Erythroblast (primary cell): ENCODE measurements at regions not wholly inside any gene's neighbourhood (a gene's known extent, or its start where the extent isn't known, plus 50 kb on each side); places are given as distances from the start of the nearest gene placed in this dataset.

ENCODE experiments used
- DNase-seq, 2 experiments: peaks; one replicate each; lab custom pipeline; 2025; lab: John Stamatoyannopoulos, UW
- GATA1 ChIP-seq: IDR thresholded peaks from 2 replicates; pipeline ENCODE4 v1.6.1; 2011; ENCODE audit warnings: low read depth, mild to moderate bottlenecking, control low read depth, low read length, moderate library complexity
- POLR2A ChIP-seq: IDR thresholded peaks from 2 replicates; pipeline ENCODE4 v1.6.1; 2011; ENCODE audit warnings: mild to moderate bottlenecking, low read length

DNA sequence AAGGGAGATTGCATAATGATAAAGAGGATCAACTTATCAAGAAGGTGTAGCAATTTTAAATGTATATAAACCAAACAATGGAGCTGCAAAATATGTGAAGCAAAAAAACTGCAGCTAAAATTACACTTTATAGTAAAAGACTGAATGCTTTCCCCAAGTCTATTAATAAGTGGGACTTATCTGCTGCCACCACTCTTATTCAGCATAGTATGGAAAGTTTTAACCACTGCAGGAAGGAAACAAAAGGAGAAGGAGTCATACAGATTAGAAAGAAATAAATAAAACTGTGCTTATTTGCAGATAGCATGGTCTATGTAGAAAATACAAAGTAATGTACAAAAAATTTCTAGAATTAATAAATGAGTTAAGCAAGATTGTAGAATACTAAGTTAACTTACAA, 94.1 kb upstream of the GK2 start:
- no peak for TF ChIP-seq POLR2A
- TF ChIP-seq GATA1, result no peak
- no peak for DNase-seq

- DNase-seq, result no peak
- no peak for TF ChIP-seq GATA1
- TF ChIP-seq POLR2A, result no peak
Measured at GRCh38 chr4:79498282-79498681, 90.3 kb upstream of the GK2 start.

GRCh38 chr4:79497001-79497400, 89.0 kb upstream of the GK2 start:
- no peak for DNase-seq
- no peak for TF ChIP-seq POLR2A
- TF ChIP-seq GATA1, result no peak

DNA sequence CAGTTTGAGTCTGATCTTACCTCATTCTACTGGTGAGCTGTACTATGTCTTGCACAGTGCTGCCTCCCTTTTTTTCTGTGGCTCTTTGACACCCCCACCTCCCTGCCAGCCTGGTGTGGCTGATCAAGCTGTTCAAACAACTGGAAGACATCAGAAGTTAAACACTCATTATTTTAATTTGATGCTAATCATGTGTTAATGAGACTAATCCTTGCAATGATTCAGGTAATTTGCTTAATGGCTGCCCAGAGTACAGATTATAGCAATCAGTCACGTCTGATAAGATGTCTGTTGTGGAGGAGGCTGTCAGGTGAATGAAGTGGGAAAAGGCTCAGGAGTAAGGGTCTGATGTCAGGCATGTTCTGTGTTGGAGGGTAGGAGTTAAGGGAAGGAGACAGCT, 87.4 kb upstream of the GK2 start:
- DNase-seq, result no peak
- TF ChIP-seq GATA1 (no peak), POLR2A (no peak)

DNA sequence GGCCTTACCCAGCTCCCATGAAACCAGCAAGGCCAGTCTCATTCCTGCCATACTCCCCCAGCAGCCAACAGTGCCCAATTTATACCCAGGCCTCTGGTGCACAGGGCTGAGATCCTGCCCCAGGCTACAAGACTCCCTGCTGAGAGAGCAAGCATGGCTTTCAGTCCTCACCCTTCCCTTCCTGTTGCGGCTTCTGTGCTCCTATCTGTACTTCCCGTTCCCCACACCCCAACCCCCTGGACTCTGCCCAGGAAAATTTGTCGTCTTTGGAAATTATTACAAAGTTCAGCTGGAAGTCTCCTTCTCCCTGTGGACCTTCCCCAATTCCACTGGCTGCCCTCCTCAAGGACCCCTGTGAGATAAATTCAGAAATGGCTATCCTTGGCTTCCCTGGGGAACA, 84.1 kb upstream of the GK2 start:
- DNase-seq, result no peak

GRCh38 chr4:79489506-79489905, 81.5 kb upstream of the GK2 start:
- TF ChIP-seq GATA1, result no peak
- no peak for TF ChIP-seq POLR2A
- DNase-seq, result no peak

More for the DNA sequence above, 84.1 kb upstream of the GK2 start:
- TF ChIP-seq POLR2A (no peak), GATA1 (no peak)

DNA sequence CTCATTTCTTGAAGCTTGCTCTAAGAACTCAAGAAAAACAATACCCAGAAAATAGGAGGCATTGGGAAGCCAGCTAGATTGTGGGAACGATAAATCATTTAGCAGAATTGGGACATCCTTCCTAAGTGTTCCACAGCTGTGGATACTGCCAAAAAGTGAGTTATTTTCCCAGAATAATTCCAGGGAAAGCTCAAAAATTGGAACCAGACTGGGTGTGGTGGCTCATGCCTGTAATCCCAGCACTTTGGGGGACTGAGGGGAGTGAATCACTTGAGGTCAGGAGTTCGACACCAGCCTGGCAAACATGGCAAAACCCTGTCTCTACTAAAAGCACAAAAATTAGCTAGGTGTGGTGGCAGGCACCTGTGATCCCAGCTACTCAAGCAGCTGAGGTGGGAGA, 68.2 kb upstream of the GK2 start:
- TF ChIP-seq GATA1 (no peak), POLR2A (no peak)
- DNase-seq, result no peak

DNA sequence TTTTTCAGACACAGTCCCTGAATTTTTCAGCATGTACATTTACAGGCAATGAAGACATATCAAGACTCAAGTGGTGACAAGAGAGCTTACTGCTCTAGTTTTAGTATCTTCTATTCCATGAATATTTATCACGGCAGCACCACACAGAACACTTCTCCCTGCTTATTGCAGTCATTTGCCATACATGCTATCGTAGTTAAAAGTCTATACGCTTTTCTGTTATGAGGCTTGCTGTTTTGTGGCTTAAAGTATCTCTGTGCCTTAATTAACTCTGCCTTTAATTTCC, 65.4 kb upstream of the GK2 start:
- no peak for TF ChIP-seq POLR2A
- TF ChIP-seq GATA1, result no peak
- DNase-seq, result no peak

- TF ChIP-seq GATA1, result no peak
- TF ChIP-seq POLR2A, result no peak
- DNase-seq, result no peak
Measured at GRCh38 chr4:79472693-79473438, 64.8 kb upstream of the GK2 start.

DNA sequence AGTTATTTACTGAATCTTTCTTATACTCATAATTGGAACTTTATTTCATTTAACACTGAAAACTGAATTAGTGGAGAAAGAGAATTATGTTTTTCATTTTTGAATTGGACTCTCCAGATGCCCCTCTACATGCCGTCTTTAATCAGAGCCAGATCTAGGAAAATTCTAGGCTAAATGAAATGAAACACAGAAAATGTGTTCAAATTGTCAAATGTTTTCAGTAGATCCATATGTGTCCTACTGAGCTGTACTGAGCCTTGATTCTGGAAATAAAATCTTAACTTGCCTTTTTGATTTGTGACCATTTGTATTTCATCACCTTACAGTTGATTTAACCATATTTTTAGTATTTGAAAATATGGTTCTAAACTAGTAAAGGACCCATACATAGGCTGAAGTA, 64.0 kb upstream of the GK2 start:
- TF ChIP-seq POLR2A, result no peak
- no peak for TF ChIP-seq GATA1
- no peak for DNase-seq

- TF ChIP-seq GATA1, result no peak
- no peak for TF ChIP-seq POLR2A
- no peak for DNase-seq
Measured at GRCh38 chr4:79471309-79471708, 63.3 kb upstream of the GK2 start.

GRCh38 chr4:79467246-79467932, 59.4 kb upstream of the GK2 start:
- DNase-seq, result no peak
- no peak for TF ChIP-seq POLR2A
- TF ChIP-seq GATA1, result no peak

- TF ChIP-seq GATA1, result no peak
- no peak for TF ChIP-seq POLR2A
Measured at GRCh38 chr4:79466621-79467020, 58.6 kb upstream of the GK2 start.

More at GRCh38 chr4:79466621-79467020, 58.6 kb upstream of the GK2 start:
- DNase-seq, result no peak
